LNCAP (cell line): ENCODE measurements at regions not wholly inside any gene's neighbourhood (a gene's known extent, or its start where the extent isn't known, plus 50 kb on each side); places are given as distances from the start of the nearest gene placed in this dataset.

ENCODE experiments used
- CTCF ChIP-seq: fragments of 450-650 bp; IDR thresholded peaks from 2 replicates; pipeline ENCODE4 v1.5.1; 2017; ENCODE audit warnings: mild to moderate bottlenecking

- no peak for TF ChIP-seq CTCF
Observed at GRCh38 chr4:102399021-102399420, 53.7 kb upstream of the SLC39A8 start.

GRCh38 chr4:102400898-102401297 is 55.6 kb upstream of the SLC39A8 start:
- TF ChIP-seq CTCF, result no peak

GRCh38 chr4:102402223-102402622 is 56.9 kb upstream of the SLC39A8 start:
- TF ChIP-seq CTCF, result no peak

GRCh38 chr4:102403116-102403515 is 57.8 kb upstream of the SLC39A8 start:
- TF ChIP-seq CTCF, result no peak

GRCh38 chr4:102404431-102404969 is 59.2 kb upstream of the SLC39A8 start:
- TF ChIP-seq CTCF, result no peak

- TF ChIP-seq CTCF, result no peak
Observed at GRCh38 chr4:102405821-102406401, 60.6 kb upstream of the SLC39A8 start.

- TF ChIP-seq CTCF, result no peak
Observed at GRCh38 chr4:102411408-102411807, 66.1 kb upstream of the SLC39A8 start.

GRCh38 chr4:102416765-102417164 is 71.5 kb upstream of the SLC39A8 start:
- no peak for TF ChIP-seq CTCF
